COR-L47 (cell line): ENCODE measurements at regions not wholly inside any gene's neighbourhood (a gene's known extent, or its start where the extent isn't known, plus 50 kb on each side); places are given as distances from the start of the nearest gene placed in this dataset.

Experiments
- DNase-seq: peaks from one replicate; lab custom pipeline; 2025; lab: John Stamatoyannopoulos, UW

DNA sequence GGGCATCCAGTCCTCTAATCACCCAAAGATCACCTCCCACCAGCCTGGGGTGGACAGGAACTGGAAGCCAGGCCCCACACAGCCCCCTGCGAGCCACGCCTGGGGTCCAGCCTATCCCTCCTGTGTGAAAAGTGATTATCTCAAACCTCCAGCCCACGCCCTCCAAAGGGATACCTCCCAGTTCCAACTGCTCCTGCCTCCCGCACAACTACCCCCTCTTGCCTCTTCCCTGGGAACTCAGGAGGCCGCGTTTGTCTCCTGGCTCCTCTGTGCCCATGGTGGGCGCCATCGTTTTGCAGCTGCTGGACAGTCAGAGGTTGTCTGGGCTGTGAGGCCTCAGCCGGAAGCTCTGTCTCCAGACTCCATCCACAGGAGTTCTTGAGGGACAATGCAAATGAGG is 305.9 kb downstream of the AJAP1 start:
- no peak for DNase-seq

DNA sequence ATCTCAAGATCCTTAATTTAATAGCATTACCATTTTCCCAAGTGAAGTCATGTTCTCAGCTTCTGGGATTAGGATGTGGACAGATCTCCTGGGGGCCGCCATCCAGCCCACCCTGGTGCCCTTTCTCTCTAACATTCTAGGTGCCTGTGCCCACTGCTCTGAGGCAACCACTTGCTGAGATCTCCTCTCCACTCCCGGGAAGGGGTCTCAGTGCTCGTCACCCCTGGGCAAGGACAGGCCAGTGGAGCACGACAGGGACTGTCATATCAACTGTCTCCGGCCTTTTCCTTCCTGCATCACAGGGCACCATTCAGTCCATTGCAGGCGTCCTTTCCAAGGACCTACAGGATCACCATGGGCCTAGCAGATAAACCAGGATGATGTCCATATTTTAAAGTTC is 304.8 kb downstream of the AJAP1 start:
- no peak for DNase-seq

DNA sequence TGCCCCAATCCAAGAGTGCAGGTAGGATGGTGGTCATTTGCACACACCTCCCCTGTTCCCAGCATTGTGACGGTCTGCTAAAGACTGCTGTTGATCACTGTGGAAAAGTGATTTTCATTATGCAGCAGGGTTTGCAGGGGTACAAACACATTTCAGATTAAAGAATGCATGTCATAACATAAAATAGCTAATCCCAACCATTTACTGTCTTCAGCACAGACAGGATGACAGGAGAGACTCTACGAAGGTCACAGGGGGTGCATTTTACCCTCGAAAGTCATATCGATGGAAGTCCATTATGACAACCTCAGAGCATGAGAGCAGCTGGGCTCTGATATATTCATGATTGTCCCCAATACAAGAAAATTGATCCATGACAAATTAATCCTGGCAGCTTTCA is 302.6 kb downstream of the AJAP1 start:
- no peak for DNase-seq

DNA sequence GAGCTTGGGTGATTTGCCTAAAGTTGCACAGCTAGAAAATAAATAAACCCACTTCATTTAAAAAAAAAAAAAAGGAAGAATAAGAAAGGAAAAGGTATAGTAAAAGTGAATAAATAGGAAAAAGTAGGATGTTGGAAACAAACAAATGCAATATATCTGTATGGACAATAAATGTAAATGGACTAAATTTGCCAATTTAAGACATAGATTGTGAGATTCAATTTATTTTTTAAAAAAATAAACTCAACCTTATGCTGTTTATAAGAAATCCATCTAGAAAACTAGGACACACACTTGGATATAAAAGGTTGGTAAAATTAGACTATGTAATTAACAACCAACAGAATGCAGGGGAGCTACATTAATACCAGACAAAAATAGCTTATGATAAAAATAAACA is 300.0 kb downstream of the AJAP1 start:
- no peak for DNase-seq

DNA sequence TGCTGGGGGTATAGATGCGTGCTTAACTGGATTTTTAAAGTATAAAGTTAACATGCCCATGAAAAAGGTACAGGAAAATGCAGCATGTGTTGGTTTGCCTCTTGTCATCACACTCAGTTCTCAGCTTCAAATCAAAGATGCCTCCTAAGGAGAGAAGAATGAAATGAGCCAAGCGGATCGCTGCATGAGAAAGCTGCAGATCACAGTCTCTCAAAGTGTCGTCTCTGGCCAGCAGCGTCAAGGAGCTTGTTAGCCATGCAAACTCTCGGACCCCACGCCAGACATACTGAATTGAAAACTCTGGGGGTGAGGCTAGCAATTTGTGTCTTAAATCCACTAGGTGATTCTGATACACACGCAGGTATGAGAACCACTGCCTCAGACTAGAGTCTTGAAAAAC is 297.2 kb downstream of the AJAP1 start:
- DNase-seq: no peak

DNA sequence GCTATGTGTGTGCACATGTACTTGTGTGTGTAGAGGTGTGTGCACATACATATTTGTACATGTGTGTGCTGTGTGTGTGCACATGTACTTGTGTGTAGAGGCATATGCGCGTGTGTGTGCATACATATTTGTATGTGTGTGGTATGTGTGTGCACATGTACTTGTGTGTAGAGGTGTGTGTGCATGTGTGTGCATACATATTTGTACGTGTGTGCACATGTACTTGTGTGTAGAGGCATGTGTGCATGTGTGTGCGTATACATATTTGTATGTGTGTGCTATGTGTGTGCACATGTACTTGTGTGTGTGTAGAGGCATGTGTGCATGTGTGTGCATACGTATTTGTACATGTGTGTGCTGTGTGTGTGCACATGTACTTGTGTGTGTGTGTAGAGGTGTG is 291.9 kb downstream of the AJAP1 start:
- DNase-seq: no peak

DNA sequence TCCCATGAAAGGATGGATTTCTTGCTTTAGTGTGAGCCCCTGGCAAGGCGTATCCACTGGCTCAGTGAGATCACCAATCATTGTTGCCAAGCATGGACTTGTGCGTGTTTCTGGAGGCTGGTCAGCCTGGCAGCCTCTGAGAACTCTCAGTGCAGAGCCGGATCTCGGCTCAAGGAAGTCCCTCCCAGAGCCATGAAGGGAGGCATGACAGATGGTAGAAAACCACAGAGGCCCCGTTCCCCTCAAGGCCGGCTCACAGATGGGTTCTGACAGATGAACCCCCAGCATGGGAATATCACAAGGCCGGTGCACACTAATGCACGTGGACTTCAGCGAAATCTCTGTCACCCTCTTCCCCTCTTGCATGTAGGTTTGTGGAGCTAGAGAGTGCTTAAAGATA is 290.5 kb downstream of the AJAP1 start:
- DNase-seq: no peak

DNA sequence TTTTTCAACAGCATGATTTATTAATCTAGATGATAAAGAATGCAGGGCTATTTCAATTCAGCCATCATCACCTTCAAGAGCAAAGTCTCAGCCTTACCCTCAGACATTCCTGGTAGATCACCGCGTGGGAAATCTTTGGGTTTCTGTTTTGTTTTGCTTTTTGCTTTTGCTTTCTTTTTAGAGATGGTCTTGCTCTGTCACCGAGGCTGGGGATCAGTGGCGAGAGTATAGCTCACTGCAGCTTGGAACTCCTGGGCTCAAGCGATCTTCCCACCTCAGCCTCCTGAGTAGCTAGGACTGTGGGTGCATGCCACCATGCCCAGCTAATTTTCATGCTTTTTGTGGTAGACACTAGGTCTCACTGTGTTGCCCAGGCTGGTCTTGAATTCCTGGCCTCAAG is 289.7 kb downstream of the AJAP1 start:
- DNase-seq: no peak

DNA sequence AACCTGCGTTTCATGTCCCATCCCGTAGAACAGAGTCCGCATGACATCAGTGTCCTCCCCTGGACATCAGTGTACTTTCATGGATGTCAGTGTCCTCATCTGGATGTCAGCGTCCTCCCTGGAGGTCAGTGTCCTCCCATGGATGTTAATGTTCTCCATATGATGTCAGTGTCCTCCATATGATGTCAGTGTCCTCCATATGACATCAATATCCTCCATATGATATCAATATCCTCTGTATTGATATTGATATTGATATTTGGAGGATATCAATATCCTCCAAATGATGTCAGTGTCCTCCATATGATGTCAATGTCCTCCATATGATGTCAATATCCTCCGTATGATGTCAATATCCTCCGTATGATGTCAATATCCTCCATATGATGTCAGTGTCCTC is 284.9 kb downstream of the AJAP1 start:
- DNase-seq: no peak

DNA sequence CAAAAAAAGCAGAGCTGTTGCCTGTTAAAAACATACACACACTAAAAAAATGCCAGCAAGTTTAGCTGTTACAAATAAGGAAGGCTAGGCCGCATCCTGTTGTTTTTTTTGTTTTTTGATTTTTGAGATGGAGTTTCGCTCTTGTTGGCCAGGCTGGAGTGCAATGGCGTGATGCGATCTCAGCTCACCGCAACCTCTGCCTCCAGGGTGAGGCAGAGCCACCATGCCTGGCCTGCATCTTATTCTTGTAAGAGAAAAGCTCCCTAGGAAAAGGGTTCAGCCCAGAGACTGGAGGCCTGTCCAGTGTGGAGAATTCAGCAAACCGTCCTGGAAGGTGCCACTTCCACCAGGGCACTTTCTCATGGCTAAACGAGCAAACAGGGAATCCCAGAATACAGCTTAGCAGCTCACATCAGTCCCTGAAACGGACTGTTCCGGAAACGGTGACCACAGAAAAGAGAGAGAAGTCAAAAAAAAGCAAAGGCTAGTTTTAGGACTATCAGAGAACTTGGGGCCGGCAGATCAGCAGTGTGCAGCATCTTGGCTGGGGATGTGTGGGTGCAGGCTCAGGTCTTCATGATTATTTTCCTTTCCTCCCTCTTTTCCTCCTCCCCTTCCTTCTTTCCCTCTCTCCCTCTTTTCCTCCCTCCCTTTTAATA is 283.6 kb downstream of the AJAP1 start:
- no peak for DNase-seq

DNA sequence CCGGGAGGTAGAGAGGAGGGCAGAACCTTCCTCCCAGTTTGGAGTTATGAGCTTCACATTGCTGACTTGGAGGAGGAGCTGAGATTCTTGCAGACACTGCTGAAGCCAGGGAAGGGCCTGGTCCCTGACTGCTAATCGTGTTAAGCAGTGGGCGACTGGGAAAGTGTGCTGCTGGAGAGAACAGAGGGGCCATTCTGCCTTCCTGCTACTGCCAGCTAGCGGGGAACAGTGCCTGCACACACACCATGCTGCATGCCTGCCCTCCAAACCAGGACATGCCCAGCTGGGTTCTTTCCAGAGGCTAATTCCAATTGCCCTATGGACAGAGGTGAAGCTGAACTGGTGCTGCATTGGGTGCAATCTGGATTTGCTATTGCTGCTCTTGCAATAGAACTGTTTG is 281.4 kb downstream of the AJAP1 start:
- no peak for DNase-seq

DNA sequence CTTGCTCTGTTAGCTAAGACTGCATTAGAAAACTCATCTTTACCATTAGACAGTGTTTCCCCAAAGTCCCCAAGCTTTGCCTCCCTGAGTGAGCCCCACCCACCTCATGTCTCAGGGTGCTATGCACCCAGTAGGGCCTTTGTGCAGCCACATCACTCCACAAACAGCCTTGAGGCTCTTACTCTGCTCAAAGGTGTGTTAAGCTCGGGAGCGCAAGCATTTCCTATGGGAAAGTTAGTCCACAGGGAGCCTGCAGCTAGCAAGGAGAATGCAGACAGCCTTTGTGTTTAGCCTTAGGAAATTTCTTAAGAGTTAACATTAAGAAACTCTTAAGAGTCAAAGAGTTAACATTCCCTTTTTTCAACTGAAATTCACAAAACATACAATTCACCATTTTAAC is 278.8 kb downstream of the AJAP1 start:
- DNase-seq: no peak

DNA sequence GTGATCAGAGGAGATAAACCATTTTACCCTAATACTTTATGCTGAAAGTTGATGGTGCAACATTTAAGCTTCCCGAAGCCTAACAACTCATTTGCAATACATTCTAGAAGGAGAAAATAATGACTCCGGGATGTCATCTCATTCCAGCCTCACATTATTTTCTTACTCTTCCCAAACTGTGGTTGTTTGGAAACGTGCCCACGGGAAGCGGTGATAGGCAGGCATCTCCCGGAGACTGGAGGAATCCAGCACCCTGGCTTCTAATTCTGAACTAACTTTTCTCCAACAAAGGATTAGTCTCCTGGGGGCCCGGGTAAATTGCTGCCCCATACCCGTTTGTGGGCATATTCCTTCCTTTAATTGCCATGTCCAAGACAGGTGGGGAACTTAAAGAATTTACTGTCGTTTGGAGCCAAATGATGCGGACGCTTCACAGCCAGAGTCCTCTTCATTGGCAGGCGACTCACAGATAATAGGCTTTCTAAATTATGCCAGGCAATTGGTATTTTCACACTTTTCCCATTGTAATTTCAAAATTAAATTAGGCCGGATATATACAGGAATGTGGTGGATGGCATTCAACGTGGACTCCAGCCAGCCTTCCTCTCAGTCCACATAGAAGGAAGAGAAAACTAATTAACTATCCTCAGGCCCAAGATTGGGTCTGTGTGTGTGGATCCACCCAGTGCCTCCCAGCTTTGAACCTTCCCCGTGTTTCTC is 278.1 kb downstream of the AJAP1 start:
- no peak for DNase-seq

DNA sequence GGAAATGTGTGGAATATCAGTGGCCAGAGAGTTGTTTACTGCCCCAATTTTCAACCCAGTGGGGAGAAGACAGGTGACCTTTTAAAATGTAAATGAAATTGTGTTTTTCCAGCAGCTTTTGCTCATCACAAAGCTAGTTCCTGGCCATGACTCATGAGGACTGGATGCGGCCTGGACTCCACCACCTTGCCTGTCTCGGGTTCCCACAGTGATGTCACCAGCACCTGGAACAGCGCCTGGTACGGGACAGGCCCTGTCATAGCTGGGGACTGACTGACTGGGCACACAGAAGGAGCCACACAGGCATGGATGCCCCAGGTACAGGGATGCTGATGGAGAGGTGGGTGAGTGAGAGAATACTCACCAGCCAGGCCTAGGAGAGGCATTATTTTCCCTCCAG is 277.1 kb downstream of the AJAP1 start:
- no peak for DNase-seq

DNA sequence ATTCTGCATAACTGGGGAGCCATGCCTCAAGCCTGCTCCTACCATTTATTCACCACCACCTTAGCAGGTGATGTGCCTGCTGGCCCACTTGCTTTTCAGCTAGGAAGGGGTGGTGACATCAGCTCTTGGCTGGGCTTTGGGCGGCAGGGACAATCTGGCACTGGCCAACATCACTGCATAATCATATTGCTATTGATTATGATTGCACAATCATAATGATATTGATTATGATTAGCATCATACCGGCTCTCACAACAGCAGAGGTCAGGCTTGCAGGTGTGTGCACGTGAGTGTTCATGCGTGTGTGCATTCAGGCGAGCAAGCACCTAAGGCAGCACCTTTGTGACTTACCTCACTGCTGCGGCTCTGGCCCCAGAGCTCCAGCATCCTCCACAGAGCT is 273.8 kb downstream of the AJAP1 start:
- DNase-seq: no peak

DNA sequence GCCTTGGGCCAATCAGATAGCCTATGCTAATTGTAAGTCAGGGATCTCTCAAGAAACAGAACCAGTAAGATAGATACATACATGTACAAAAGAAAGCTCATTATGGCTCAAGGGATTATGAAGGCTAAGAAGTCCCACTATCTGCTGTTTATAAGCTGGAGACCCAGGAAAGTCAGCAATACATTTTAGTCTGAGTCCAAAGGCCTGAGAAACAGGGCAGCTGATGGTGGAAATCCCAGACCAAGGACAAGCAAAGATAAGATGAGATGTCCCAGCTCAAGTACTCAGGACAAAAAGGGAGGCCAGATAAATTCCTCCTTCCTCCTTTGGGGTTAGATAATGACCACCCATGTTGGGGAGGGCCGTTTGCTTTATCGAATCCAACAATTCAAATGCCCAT is 269.9 kb downstream of the AJAP1 start:
- DNase-seq: no peak

DNA sequence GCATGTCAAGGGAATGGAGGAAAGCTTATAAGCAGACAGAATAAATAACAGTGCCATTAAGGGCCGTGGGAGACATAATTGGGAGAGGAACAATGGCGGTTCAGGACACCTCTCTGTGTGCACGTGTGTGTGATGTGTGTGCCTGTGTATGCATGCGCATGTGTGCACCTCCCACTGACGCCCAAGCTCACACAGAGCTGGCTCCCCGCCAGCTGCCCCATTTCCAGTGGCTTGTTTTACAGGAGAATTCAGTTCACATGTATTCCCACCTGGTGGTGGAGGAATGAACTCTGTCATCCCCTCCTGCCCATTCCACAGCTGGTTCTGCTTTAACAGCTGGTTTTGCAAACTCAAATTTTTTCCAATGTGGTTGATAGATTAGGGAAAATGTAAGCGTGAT is 262.2 kb downstream of the AJAP1 start:
- no peak for DNase-seq

DNA sequence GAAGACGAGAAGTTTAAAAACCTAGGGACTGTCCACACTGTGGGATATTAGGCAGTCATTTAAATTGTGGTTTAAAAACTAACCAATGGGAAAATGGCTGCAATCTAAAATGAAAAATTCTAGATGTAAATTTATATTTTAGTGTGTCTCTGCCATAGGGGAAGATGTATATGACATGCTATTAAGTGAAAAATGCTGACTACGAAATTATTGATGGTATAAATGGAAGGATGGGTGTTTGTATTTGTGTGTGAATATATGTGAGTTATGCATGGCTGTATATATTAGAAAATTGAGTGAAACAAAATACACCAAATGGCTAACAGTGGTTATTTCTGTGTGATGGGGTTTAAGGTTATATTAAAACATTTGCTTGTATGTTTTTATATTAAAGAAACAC is 260.7 kb downstream of the AJAP1 start:
- DNase-seq: no peak

DNA sequence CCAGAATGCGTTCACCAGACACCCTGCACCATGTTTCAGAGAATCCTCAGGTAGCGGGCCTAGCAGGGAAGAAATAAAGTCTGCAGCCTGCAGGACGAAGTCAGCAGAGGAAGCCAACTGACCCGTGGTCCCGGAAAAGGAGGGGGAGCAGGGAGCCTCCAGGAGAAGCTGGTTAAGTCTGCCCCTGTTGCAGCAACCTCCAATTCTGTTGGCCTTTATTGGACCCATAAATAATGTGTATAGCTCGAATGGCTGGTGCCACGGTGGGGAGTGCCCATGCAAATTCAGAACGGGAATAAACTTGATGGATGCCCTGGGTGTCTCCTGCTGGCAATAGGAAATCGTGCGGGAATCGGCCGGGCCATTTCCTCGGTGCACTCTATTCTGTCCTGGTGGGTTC is 254.1 kb downstream of the AJAP1 start:
- DNase-seq: no peak

DNA sequence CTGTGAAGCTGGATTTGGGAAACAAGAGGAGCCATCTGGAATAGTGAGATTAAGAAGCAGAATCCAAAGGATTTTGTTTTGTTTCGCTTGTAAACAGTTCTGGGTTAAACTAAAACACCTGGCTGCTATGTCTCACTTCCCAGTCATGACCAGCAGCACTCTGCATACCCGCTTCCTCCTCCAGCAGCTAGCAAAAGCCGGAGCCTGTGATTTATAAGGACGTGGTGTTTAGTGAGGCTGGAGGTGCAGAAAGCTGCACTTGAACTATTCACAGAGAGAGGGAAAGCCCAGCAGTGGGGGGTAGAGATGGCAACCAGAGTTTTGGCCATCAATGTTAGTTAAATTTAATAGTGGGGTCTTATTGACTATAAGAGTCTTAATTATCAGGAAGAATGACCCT is 240.2 kb downstream of the AJAP1 start:
- DNase-seq: no peak

DNA sequence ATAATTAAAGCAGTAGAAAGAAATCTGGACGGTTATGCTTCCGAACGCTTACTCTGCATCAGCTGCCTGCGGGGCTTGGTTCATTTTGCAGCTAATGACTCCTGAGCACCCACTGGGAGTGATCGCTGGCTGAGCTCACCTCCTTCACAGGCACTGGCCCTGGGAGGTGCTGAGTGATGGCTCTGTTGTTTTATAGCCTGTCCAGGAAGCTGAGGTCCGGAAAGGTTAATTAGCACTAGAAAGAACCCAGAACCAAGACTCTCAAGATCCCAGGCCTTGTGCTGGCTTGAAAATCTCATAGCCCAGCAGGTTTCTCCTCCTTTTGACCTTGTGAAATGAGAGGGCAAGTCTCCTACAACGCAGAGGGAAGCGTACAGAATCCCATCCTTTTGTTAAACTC is 226.2 kb downstream of the AJAP1 start:
- no peak for DNase-seq

DNA sequence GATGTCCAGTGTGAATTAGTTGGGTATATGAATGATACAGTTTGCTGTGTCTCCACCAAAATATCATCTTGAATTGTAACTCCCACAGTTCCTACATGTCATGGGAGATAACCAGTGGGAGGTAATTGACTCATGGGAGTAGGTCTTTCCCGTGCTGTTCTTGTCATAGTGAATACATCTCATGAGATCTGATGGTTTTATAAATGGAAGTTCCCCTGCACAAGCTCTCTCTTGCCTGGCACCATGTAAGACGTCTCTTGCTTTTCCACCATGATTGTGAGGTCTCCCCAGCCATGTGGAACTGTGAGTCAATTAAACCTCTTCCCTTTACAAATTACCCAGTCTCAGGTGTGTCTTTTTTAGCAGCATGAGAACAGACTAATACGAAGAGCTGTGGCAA is 223.0 kb downstream of the AJAP1 start:
- no peak for DNase-seq

DNA sequence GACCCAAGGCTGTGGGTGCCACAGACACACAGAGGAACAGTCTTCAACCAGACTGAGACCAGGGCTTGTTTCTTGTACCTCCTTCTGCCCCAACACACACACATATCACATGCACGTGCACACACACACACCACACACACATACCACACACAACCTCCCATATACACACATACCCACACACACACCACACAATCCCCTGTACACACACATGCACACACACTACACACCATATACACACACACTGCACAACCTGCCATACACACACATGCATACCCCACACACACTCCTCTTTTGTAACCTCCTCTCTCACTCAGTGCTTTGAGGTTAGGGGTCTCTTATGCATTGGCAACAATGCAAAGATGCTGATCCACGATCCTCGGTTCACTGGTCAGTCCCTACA is 217.0 kb downstream of the AJAP1 start:
- DNase-seq: no peak

DNA sequence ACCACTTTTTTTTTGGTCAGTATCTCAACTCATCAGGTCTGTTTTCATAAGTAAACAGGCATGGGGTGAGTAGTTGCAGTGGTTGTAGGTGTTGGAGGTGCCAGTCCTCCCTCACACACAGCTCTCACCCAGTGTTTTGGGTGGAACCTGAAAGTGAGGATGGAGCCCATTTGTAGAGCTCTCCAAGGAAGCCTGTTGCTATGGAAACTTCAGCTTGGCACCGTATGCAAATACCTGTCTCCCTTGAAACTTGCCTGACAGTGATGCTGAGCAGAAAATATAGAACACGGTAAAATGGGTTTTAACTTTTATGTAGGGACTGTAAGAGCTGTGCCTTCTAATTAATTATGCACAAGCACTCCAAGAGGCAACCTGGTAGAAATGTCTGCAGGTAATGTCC is 214.1 kb downstream of the AJAP1 start:
- DNase-seq: no peak
